Vagina (tissue), 2 donors: ENCODE measurements at regions not wholly inside any gene's neighbourhood (a gene's known extent, or its start where the extent isn't known, plus 50 kb on each side); places are given as distances from the start of the nearest gene placed in this dataset.

Source experiments
- DNase-seq, 2 donors: peaks; one replicate each; pipeline ENCODE4 v3.0.0-alpha.2; 2017; ENCODE audit errors: extremely low spot score in 2 of 2
- H3K27ac ChIP-seq: fragments of 200-600 bp; sonication (generic); one replicate; pipeline ENCODE4 v1.5.1; 2019
- H3K27me3 ChIP-seq: fragments of 200-600 bp; sonication (generic); one replicate; pipeline ENCODE4 v1.5.1; 2019
- H3K36me3 ChIP-seq, 2 donors: fragments of 200-600 bp; sonication (generic); one replicate each; pipeline ENCODE4 v1.5.1; 2017 to 2019
- H3K4me1 ChIP-seq: fragments of 200-600 bp; sonication (generic); one replicate; pipeline ENCODE4 v1.5.1; 2019
- H3K4me3 ChIP-seq, 2 donors: fragments of 200-600 bp; sonication (generic); 1 replicate in 1 of 2; 2 replicates in 1 of 2; pipeline ENCODE4 v1.5.1; 2016 to 2019
- H3K9me3 ChIP-seq: fragments of 200-600 bp; sonication (generic); one replicate; pipeline ENCODE4 v1.5.1; 2019
- POLR2A ChIP-seq, 2 donors: fragments of 450-650 bp; IDR thresholded peaks; one replicate each; pipeline ENCODE4 v1.6.1; 2017; ENCODE audit warnings: antibody characterized with exemption in 2 of 2, mild to moderate bottlenecking in 2 of 2, moderate library complexity in 2 of 2
- POLR2AphosphoS5 ChIP-seq, 2 donors: sonication (generic); formaldehyde crosslinking; IDR thresholded peaks; one replicate each; pipeline ENCODE4 v1.9.0; 2017; ENCODE audit warnings: antibody characterized with exemption in 2 of 2, mild to moderate bottlenecking in 2 of 2, low read depth in 1 of 2; ENCODE audit not compliant: insufficient read depth in 1 of 2
- intact Hi-C: fragments of 100-400 bp; cut with DNase I; formaldehyde crosslinking; loops from one replicate; pipeline ENCODE4 v1.15.1; 2023
- TF ChIP-seq, protein P1 (sequence below), 3 experiments: fragments of 450-650 bp in 2 of 3; fragments of 200-600 bp in 1 of 3; sonication (generic) in 1 of 3; IDR thresholded peaks; one replicate each; pipeline ENCODE4 v1.5.1; 2017 to 2019; ENCODE audit warnings: antibody characterized with exemption in 3 of 3, mild to moderate bottlenecking in 2 of 3, moderate library complexity in 2 of 3

DNA sequence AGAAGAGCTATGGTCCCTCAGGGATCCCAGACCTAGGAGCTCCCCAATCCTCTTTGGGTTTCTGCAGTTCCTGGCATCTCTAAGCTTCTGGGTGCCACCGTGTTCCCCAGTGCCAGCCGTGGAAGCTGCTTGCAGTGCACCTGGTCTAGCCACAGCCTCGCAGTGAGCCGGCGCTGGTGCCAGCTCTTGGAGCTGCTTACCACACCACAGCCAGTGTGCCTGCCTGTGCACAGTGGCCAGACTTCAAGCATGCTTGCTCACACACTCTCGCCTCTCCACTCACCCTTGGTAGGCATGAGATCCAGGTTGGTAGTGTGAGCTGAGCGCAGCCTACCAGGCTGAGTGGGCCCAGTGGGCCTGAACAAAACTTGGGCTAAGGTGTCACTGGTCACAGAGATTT lies 971.9 kb downstream of the DCDC2C start:
- DNase-seq: no peak
- Histone ChIP-seq H3K27me3 (no peaks in the 10 kb centered on the region), H3K27ac (no peak overlapping the region), H3K4me1 (no peaks in the 10 kb centered on the region), H3K9me3 (no peaks in the 10 kb centered on the region), H3K4me3 (no peak overlapping the region), H3K36me3 (no peaks in the 10 kb centered on the region)
- intact Hi-C loops: no loop called here
- TF ChIP-seq POLR2AphosphoS5 (IDR thresholded peaks at IDR 0.05; ENCODE audit: insufficient read depth in 1 of 2, low read depth in 1 of 2) (no peak), POLR2A (IDR thresholded peaks at IDR 0.05) (no peak)
- TF ChIP-seq, protein P1, sequence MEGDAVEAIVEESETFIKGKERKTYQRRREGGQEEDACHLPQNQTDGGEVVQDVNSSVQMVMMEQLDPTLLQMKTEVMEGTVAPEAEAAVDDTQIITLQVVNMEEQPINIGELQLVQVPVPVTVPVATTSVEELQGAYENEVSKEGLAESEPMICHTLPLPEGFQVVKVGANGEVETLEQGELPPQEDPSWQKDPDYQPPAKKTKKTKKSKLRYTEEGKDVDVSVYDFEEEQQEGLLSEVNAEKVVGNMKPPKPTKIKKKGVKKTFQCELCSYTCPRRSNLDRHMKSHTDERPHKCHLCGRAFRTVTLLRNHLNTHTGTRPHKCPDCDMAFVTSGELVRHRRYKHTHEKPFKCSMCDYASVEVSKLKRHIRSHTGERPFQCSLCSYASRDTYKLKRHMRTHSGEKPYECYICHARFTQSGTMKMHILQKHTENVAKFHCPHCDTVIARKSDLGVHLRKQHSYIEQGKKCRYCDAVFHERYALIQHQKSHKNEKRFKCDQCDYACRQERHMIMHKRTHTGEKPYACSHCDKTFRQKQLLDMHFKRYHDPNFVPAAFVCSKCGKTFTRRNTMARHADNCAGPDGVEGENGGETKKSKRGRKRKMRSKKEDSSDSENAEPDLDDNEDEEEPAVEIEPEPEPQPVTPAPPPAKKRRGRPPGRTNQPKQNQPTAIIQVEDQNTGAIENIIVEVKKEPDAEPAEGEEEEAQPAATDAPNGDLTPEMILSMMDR (IDR thresholded peaks at IDR 0.05): no peak

DNA sequence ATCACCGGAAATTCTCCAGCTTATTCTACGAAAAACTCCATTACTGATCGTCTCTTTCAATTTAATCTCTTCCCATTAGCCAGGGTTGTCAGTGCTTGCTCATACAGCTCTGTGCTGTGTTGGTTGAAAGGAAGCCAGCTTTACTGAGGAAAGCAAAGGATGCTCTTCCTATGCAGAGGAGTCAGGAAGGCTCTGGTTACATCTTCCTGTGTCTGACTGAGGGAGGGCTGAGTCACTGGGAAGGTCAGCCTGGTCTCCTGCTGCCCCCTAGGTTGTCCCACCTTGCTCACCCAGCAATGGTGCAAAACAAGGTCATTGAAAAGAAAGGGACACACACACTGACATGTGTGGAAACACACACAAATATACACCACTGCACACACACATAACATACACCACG lies 975.6 kb downstream of the DCDC2C start:
- H3K4me3 ChIP-seq: no peak overlapping the region
- H3K36me3 ChIP-seq: no peaks in the 10 kb centered on the region
- H3K4me1 ChIP-seq: no peaks in the 10 kb centered on the region
- H3K27ac ChIP-seq: no peak overlapping the region
- no peaks in the 10 kb centered on the region for H3K27me3 ChIP-seq
- no peaks in the 10 kb centered on the region for H3K9me3 ChIP-seq
- TF ChIP-seq POLR2AphosphoS5 (IDR thresholded peaks at IDR 0.05; ENCODE audit: insufficient read depth in 1 of 2, low read depth in 1 of 2) (no peak), POLR2A (IDR thresholded peaks at IDR 0.05) (no peak)
- TF ChIP-seq, protein P1 (IDR thresholded peaks at IDR 0.05): no peak
- no peak for DNase-seq
- intact Hi-C loops: no loop called here

DNA sequence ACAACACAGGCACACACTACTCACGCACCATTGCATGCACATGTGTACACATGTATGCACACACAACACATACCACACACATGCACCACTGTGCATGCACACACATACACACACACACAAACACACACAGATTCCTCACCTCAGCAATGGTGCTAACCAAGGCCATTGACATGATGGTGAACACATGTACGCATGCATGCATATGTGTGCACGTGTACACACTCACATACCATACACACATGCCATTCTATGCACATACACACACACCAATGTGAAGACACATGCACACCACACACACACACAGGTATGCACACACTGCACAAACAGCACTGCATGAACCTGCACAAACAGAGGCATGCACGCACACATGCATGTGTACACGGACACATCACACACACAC lies 976.0 kb downstream of the DCDC2C start:
- intact Hi-C loops: no loop called here
- no peak for DNase-seq
- Histone ChIP-seq H3K27ac (no peak overlapping the region), H3K4me3 (no peak overlapping the region), H3K9me3 (no peaks in the 10 kb centered on the region), H3K4me1 (no peaks in the 10 kb centered on the region), H3K27me3 (no peaks in the 10 kb centered on the region), H3K36me3 (no peaks in the 10 kb centered on the region)
- TF ChIP-seq POLR2AphosphoS5 (IDR thresholded peaks at IDR 0.05; ENCODE audit: insufficient read depth in 1 of 2, low read depth in 1 of 2): no peak
- no peak for TF ChIP-seq POLR2A (IDR thresholded peaks at IDR 0.05)
- TF ChIP-seq, protein P1 (IDR thresholded peaks at IDR 0.05): no peak

DNA sequence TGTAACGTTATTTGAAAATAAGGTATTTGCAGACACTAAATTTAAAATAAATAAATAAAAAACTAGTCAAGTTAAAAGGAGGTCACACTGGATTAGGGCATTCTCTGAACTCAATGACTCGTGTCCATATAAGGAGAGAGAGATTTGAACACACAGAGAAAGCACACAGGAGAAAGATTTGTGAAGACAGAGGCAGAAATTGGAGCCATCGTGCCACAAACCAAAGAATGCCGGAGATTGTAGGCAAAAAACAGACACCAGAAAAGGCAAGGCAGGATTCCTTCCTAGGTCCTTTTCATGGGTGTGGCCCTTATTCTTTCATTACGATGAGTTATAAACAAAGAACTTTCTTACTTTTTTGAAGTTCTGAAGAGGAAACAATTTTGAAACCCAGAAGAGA lies 981.5 kb downstream of the DCDC2C start:
- TF ChIP-seq POLR2AphosphoS5 (IDR thresholded peaks at IDR 0.05; ENCODE audit: insufficient read depth in 1 of 2, low read depth in 1 of 2) (no peak), POLR2A (IDR thresholded peaks at IDR 0.05) (no peak)
- TF ChIP-seq, protein P1 (IDR thresholded peaks at IDR 0.05): no peak
- intact Hi-C loops: no loop called here
- Histone ChIP-seq H3K36me3 (no peaks in the 10 kb centered on the region), H3K4me3 (no peak overlapping the region), H3K4me1 (no peaks in the 10 kb centered on the region), H3K27me3 (no peaks in the 10 kb centered on the region), H3K27ac (no peak overlapping the region), H3K9me3 (no peaks in the 10 kb centered on the region)
- DNase-seq: no peak

DNA sequence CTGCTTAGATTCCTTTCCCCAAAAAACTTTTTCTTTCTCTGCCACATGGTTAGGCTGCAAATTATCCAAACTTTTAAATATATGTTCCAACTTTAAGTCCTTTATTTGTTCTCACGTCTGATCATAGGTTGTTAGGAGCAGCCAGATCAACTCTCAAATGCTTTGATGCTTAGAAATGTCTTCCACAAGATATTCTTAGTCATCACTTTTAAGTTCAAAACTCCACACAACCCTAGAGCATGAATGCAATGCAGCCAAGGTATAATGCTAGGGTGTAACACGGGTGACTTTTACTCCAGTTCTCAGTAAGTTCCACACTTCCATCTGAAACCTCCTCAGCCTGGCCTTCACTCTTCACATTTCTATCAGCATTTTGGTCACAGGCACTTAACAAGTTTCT lies 987.5 kb downstream of the DCDC2C start:
- intact Hi-C loops: loop anchor here (10.0 kb wide), 1 partner anchor 1886 kb away; no protein-coding TSS in a partner anchor
- TF ChIP-seq, protein P1 (IDR thresholded peaks at IDR 0.05): no peak
- no peak for TF ChIP-seq POLR2AphosphoS5 (IDR thresholded peaks at IDR 0.05; ENCODE audit: insufficient read depth in 1 of 2, low read depth in 1 of 2)
- no peak for TF ChIP-seq POLR2A (IDR thresholded peaks at IDR 0.05)
- Histone ChIP-seq H3K36me3 (no peaks in the 10 kb centered on the region), H3K9me3 (no peaks in the 10 kb centered on the region), H3K4me3 (no peak overlapping the region), H3K4me1 (no peaks in the 10 kb centered on the region), H3K27me3 (no peaks in the 10 kb centered on the region), H3K27ac (no peak overlapping the region)
- no peak for DNase-seq
